ENCODE measurements at regions not wholly inside any gene's neighbourhood (a gene's known extent, or its start where the extent isn't known, plus 50 kb on each side); places are given as distances from the start of the nearest gene placed in this dataset.

- TF ChIP-seq EZH2phosphoT487 (IDR thresholded peaks at IDR 0.05; ENCODE audit: borderline replicate concordance, low read depth, low read length): no peak
- TF ChIP-seq CTCF (conservative IDR thresholded peaks at IDR 0.05; ENCODE audit: low read length): no peak
These were observed 509.2 kb upstream of the GRM7 start for GRCh38 chr3:6351752-6352151.

All from OCI-LY7 (cell line).